SW480 (cell line): ENCODE measurements at regions not wholly inside any gene's neighbourhood (a gene's known extent, or its start where the extent isn't known, plus 50 kb on each side); places are given as distances from the start of the nearest gene placed in this dataset.

Experiments
- DNase-seq: peaks from one replicate; pipeline ENCODE4 v3.0.0-alpha.2; 2016; ENCODE audit warnings: low spot score

DNA sequence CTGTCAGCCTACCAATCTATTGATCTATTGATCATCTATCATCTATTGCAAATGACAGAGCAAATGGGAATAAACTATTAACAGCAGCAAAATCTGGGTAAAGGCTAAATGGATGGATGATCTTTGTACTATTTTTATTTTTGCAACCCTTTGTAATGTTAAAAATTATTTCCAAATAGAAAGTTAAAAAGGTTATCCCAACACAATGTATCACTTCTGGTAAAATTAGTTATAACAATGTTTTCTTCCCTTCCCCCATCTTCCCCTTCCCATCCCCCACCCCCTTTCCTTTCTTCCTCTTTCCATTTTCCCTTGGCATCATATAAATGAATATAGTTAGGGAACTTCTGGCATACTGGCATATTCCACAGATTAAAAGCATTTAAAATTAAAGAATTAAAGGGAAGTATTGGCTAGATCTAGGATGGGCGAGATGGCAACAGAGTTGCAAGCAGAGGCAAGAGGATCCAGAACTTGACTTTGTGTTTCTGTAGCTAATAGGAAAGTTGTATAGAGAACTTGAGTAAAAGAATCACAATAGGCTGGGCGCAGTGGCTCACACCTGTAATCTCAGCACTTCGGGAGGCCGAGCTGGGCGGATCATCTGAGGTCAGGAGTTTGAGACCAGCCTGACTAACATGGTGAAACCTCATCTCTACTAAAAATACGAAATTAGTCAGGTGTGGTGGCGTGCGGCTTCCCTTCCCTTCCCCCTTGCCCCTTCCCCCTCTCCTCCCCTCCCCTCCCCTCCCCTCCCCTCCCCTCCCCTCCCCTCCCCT, 66.6 kb upstream of the TAF11L2 start:
- no peak for DNase-seq

DNA sequence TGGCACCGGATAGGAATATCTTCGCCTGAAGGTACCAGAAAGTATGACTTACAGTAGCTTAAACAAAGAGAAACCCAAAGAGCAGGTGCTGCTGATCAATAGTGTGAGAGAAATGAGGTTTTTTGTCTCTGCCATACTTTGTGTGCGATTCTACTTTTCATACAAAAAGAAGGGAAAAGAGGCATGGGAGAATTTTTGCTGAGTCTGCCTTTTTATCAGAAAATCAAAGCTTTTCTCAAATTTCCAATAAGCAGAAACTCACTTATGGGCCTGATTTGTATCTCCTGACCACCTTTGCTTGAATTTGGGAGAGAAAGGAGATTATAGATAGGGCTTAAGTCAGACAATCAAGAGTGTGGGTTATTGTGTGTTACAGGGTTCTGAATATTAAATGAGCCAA, 65.5 kb upstream of the TAF11L2 start:
- DNase-seq: no peak

DNA sequence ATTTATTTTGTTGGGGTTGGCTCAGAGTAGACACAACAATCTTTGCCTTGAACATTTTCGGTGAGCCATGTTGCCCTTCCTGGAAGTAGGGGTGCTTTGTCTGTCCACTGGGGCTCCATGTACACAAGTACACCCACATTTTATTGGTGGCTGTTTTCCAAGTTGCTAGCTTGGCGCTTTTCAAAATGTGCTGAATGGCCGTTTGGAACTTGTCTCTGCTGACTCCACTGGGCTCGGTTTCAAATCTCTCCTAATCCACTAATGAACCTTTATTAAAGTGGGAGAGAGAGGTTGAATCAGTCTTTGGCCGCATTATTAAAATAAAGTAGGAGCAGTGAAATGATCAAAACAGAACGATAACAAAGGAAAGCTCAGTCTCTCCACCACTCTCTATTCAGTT, 64.6 kb upstream of the TAF11L2 start:
- DNase-seq: no peak

DNA sequence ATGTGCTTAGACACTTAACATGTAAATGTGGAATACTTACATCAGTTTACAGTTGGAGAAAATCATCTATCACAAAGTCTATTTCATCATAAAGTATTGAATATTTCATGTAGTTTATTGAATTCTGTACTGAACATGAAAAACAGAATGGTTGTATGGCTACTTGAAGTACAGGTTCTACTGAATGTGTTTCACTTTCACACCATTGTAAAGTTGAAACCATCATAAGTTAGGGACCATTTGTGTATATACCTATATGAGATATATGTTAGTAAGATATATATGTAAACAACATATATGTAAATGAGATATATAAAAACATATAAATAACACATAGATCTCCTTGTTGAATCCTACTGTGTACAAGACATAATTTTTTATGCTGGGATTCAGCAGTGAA, 63.0 kb upstream of the TAF11L2 start:
- DNase-seq: no peak

DNA sequence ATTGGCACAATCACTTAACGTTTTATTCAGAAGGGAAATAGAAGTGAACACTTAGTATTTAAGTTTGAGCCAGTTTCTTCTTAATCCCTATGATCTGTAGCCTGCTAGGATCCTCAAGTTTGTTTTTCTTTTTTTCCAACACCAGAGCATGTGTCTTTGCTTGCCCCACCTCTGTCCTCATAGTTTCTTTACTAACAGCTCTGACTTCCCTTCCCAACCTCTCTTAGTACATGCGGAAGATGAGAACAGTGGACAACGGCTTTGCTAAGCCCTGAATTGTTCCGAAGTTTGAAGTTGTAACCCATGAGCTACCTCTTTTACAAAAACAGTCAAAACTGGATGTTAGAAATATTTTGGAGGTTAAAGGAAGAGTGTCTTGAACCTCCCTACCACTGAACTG, 61.7 kb upstream of the TAF11L2 start:
- no peak for DNase-seq

DNA sequence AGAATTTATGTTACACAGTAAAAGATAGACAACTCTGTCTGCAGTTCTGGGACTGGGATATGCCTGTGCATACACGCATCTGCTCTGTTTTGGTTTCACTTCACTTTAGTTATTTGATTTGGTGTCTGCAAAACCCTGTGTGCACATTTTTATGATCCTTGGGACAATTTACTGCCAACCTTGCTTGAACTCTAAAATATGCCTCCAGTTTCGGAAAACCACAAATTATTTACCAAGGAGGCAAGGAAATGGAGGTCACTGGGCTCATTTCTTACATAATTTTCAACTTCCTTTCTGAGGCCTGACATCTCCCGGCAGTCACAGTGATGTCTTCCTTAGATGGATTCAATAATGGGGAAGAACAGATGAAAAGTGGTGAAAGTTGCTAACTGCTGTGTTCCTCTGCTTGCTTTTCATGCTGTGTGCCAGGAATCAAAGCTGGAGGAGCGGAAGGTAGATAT, 61.2 kb upstream of the TAF11L2 start:
- DNase-seq: no peak

DNA sequence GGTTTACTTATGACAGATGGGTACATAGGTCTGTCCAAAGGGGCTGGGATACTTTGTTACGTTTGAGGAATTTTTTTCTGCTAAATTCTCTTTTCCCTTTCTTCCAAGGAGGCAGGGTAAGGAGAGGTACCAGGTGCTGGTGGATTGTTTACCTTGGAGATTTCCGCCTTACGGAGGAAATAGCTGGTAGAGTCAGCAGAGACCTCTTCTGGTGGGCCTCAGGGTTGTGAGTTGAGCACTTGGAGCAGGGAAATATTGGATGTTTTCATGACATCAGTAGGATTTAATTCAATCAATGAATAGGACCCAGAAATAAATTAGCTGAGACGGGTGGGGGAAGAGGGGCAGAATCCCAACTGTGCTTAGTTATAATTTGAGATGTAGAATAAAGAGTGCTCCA, 60.0 kb upstream of the TAF11L2 start:
- no peak for DNase-seq

DNA sequence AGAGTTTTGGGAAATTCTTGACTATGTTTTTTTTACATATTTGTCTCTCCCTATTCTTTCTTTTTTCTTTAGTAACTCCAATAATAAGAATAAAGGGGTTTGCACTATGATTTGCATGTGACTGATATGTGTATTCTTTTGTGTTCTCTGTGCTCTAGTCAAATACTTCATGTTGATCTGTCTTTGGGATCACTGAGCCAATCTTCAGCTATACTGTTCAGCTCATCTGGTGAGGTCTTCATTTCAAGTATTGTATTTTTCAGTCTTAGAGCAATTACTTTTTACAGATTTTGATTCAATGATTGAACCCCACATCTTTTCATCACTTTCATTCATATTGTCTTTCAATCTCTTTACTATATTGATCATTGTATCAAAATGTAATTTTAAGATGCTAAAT, 58.1 kb upstream of the TAF11L2 start:
- DNase-seq: no peak

DNA sequence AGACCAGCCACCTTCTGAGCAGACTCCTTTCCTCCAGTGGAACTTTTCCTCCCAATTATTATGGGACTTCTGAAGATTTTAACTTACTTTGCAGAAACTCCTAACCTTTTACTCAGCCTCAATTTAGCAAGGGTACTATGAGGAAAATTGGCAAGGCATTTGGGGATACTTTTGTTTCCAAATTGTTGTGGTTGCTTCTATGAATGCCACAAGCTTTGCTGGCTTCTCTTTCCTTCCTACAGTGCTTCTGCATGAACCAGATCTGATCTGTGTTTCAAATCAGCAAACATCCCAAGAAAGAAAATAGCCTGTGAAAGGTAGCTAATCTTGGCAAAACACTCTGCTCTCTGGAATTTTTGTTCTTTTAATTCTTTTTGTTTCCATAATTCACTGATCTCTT, 57.3 kb upstream of the TAF11L2 start:
- no peak for DNase-seq

DNA sequence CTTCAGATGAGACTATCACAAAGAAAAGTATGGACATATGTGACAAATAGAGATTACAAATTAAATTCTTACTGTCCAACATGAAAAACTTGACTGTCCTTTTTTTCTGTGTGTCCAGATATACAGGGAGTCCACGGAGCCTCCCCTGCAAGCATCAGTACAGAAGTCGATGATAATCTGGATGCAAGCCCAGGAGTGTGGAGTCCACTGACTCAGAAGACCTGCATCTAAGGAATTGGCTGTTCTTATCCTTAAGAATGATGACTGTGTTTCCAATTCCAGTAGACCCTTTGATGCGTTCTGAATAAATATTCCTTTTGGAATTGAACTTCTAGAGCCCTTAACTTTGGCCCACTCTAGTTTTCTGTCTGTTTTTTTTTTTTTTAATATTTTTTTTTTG, 56.7 kb upstream of the TAF11L2 start:
- DNase-seq: no peak

DNA sequence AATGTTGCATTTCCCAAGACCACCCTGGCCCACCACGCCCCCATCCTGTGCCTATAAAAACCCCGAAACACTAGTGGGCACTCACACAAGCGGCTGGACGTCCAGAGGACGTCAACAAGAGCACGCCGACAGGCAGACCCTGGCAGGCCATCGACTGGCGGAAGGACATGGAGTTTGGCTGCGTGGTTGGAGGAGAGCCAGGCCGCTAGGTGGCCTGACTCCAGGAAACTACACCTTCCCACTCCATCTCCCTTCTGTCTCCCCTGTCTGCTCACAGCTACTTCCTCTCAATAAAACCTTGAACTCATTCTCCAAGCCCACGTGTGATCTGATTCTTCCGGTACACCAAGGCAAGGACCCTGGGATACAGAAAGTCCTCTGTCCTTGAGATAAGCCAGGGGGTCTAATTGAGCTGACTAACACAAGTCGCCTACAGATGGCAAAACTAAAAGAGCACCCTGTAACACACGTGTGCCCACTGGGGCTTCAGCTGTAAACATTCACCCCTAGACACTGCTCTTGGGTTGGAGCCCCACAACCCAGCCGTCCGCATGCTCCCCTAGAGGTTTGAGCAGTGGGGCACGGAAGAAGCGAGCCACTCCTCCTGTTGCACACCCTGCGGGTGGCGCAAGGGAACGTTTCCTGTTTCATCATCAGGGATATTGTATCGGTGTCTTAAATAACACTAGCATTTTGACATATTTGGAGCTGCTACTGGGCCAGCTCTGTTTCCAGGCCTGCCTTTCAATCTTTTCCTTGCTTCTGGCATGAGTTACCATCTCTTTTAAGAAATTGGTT, 54.5 kb upstream of the TAF11L2 start:
- DNase-seq: no peak

DNA sequence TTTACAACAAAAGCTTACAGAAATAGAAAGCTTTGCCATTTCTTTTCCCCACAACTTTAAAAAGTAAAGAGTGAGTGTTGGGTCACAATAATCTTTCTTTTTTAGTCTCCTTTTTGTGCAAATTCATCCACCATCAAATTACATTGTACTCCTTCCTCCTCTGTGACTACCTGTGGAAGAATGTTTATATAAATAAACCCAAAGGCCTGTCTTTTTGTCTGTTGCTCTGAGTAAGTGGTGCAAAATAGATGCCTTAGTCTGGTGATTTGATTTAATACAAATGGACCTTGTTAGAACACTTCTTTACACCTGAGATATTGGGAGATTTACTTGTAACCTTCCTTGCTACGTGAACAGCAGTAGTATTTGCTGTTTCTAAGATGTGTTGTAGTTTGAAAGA, 53.5 kb upstream of the TAF11L2 start:
- no peak for DNase-seq

DNA sequence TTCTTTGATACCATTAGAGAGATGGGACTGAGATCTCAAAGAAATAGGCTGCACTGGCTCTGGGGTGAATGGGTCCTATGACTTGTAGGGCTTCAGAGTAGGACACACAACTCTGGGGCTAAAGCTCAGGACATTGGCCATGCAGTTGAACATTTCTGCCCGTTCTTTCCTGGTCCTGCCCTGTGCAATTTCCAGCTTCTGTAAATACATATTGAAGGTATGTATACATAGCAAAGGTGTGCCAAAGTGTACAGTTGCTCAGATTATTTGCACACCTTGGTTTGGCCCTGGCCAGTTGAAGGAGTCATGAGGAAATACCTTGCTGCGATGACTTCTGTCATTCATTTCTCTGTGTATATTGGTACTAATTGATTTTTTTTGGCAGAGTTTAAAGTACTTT, 52.8 kb upstream of the TAF11L2 start:
- DNase-seq: no peak
